ENCODE measurements at regions not wholly inside any gene's neighbourhood (a gene's known extent, or its start where the extent isn't known, plus 50 kb on each side); places are given as distances from the start of the nearest gene placed in this dataset.

- H3K27me3 ChIP-seq (replicated peaks in 1 of 4; ENCODE audit: control insufficient read depth in 3 of 4, extremely low read depth in 1 of 4, insufficient read depth in 3 of 4, low read length in 3 of 4): no peaks in the 10 kb centered on the region; a peak in 1 of 7 replicates
- no peak overlapping the region for H2AK5ac ChIP-seq (ENCODE audit: low read depth, low read length)
Measured at GRCh38 chr14:50025073-50025472, 91.3 kb downstream of the VCPKMT start.

More at GRCh38 chr14:50025073-50025472, 91.3 kb downstream of the VCPKMT start:
- no peak for FAIRE-seq
- WGBS, 2 experiments (ENCODE audit: extremely low coverage in 1 of 2, insufficient coverage in 1 of 2, insufficient read length in 1 of 2, insufficient replicate concordance in 2 of 2, low coverage in 1 of 2, low lambda C conversion rate in 2 of 2, missing lambda C conversion rate in 1 of 2): 89% methylated on average over 3 of the region's 3 CpGs; no CpG with 5 or more reads in 1 of the 2 experiments
- Histone ChIP-seq H3K18ac (ENCODE audit: extremely low read depth, low read length) (no peak overlapping the region), H3K79me1 (ENCODE audit: low read depth, low read length) (no peaks in the 10 kb centered on the region), H3K56ac (replicated peaks; ENCODE audit: insufficient read length, low read depth, low read length) (no peak overlapping the region), H4K91ac (replicated peaks; ENCODE audit: insufficient read length, low read length) (no peak overlapping the region), H3K4me3 (ENCODE audit: extremely low read depth in 1 of 4, insufficient read depth in 2 of 4, low read depth in 3 of 4, low read length in 4 of 4) (no peak overlapping the region), H4K8ac (ENCODE audit: extremely low read depth, insufficient read depth, low read length) (no peak overlapping the region), H3K9me3 (ENCODE audit: insufficient read depth in 2 of 2, low read depth in 1 of 2, low read length in 1 of 2) (peaks cover 3 to 4% of the 10 kb centered on the region in 2 experiments; a peak in 2 of 4 replicates), H2BK120ac (replicated peaks; ENCODE audit: low read depth, low read length) (no peak overlapping the region), H2BK20ac (ENCODE audit: low read length) (no peak overlapping the region), H3K4me1 (replicated peaks in 1 of 4; ENCODE audit: control insufficient read depth in 3 of 4, insufficient read depth in 4 of 4, low read length in 3 of 4) (no peaks in the 10 kb centered on the region), H2BK12ac (ENCODE audit: low read depth, low read length) (no peak overlapping the region), H3K4ac (replicated peaks; ENCODE audit: insufficient read length, low read depth, low read length) (no peak overlapping the region), H3K23me2 (ENCODE audit: low read depth, low read length) (no peaks in the 10 kb centered on the region; the same call in 1 of the 2 replicates), H3K27ac (ENCODE audit: low read depth, low read length) (no peak overlapping the region), H4K20me1 (replicated peaks in 1 of 2; ENCODE audit: control insufficient read depth in 1 of 2, insufficient read depth in 2 of 2, low read length in 2 of 2) (no peaks in the 10 kb centered on the region), H3K79me2 (ENCODE audit: control insufficient read depth in 1 of 2, insufficient read depth in 2 of 2, low read length in 2 of 2) (no peaks in the 10 kb centered on the region), H2BK15ac (ENCODE audit: low read length) (no peak overlapping the region), H3K36me3 (ENCODE audit: control insufficient read depth in 2 of 4, insufficient read depth in 4 of 4, low read length in 3 of 4) (no peaks in the 10 kb centered on the region), H4K5ac (ENCODE audit: insufficient read length, low read depth, low read length) (no peak overlapping the region), H3K4me2 (ENCODE audit: insufficient read depth in 1 of 2, low read depth in 2 of 2, low read length in 2 of 2) (no peak overlapping the region), H3K9ac (replicated peaks in 1 of 4; ENCODE audit: extremely low read depth in 1 of 4, low read depth in 3 of 4, low read length in 3 of 4) (no peak overlapping the region), H2AFZ (ENCODE audit: low read length) (no peak overlapping the region), H3K23ac (ENCODE audit: insufficient read length) (no peak overlapping the region), H3K14ac (ENCODE audit: insufficient read length) (no peak overlapping the region), H2BK5ac (ENCODE audit: low read depth, low read length) (no peak overlapping the region)
- no peak for TF ChIP-seq ATF2 (IDR thresholded peaks at IDR 0.05; ENCODE audit: low read length)
- no peak for TF ChIP-seq EZH2 (IDR thresholded peaks at IDR 0.05; ENCODE audit: low read depth, low read length, severe bottlenecking)
- no peak for TF ChIP-seq CREB1 (IDR thresholded peaks at IDR 0.05)
- no peak for TF ChIP-seq SUZ12 (IDR thresholded peaks at IDR 0.05; ENCODE audit: low read length)
- CTCF ChIA-PET (ENCODE audit: partially characterized antibody): interaction anchor here (2.4 kb wide), 1 partner anchor 13 kb away, joined by 7 read pairs; no protein-coding TSS in a partner anchor
- DNase-seq (ENCODE audit: low read depth in 1 of 2, low spot score in 2 of 2): no peak
- POLR2A ChIA-PET (ENCODE audit: partially characterized antibody): no interaction called here

All from H1 (cell line).